Colonic mucosa (tissue), 4 donors: ENCODE measurements at regions not wholly inside any gene's neighbourhood (a gene's known extent, or its start where the extent isn't known, plus 50 kb on each side); places are given as distances from the start of the nearest gene placed in this dataset.

Experiments
- DNase-seq: peaks from one replicate; pipeline ENCODE4 v3.0.0-alpha.2; 2020
- H3K27ac ChIP-seq: fragments of 200-600 bp; one replicate; pipeline ENCODE4 v1.8.0; 2021
- H3K27me3 ChIP-seq: fragments of 200-600 bp; one replicate; pipeline ENCODE4 v1.8.0; 2021
- H3K36me3 ChIP-seq: fragments of 200-600 bp; one replicate; pipeline ENCODE4 v1.8.0; 2021
- H3K4me1 ChIP-seq: fragments of 200-600 bp; one replicate; pipeline ENCODE4 v1.8.0; 2021; ENCODE audit warnings: mild to moderate bottlenecking
- H3K4me3 ChIP-seq: fragments of 200-600 bp; one replicate; pipeline ENCODE4 v1.8.0; 2021
- H3K9ac ChIP-seq, 2 donors: one replicate each; pipeline ENCODE4 v1.7.0; 2013; ENCODE audit warnings: control low read depth in 2 of 2, low read depth in 2 of 2, low read length in 2 of 2
- H3K9me3 ChIP-seq: fragments of 200-600 bp; one replicate; pipeline ENCODE4 v1.8.0; 2021
- CTCF ChIP-seq: fragments of 200-600 bp; IDR thresholded peaks from one replicate; pipeline ENCODE4 v1.8.0; 2022; ENCODE audit warnings: antibody characterized with exemption, mild to moderate bottlenecking
- intact Hi-C: fragments of 100-400 bp; cut with DNase I; formaldehyde crosslinking; loops from one replicate; pipeline ENCODE4 v1.14.1; 2022
- donor health status: healthy.
- donor health status: DM: no; HTN: no; CAD: no.
- donor health status: DM: no; HTN: no; CAD: no.

DNA sequence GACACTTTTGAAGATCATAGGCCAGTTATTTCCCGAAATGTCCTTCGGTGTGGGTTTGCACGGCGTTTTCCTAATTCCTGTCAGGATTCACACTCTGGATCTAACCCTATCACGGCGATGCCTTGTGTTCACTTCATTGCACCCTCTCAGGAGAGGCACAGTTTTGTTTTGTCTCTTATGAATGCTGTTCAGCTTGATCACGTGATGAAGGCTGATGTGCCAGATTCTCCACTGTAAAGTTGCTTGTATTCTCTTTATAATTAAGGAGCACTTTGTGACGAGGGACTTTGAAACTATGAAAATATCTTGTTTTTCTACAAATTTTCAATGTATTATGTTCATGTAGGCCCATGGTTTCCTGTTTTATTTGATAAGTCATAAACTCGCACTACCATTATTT lies 568.1 kb downstream of the ACTR3B start:
- H3K36me3 ChIP-seq, result no peaks in the 10 kb centered on the region
- no peaks in the 10 kb centered on the region for H3K9me3 ChIP-seq
- no peak for DNase-seq
- no peaks in the 10 kb centered on the region for H3K4me1 ChIP-seq
- H3K27me3 ChIP-seq, result no peaks in the 10 kb centered on the region
- intact Hi-C loops, result no loop called here
- H3K27ac ChIP-seq, result no peak overlapping the region
- TF ChIP-seq CTCF, result no peak
- no peak overlapping the region for H3K9ac ChIP-seq
- H3K4me3 ChIP-seq, result no peak overlapping the region

DNA sequence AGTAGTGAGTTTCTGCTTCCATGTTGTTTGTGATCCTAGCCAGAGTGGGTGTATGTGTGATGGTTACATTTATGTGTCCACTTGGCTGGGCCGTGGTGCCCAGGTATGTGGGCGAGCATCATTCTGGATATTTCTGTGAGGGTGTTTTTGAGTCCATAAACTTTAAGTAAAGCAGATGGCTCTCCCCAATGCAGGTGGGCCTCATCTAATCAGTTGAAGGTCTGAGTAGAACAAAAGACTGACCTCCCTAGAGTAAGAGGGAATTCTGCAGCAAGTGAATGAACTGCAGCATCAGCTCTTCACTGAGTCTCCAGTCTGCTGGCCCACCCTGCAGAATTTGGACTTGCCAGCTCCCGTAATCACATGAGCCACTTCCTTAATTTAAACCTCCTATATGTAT lies 571.9 kb downstream of the ACTR3B start:
- no peaks in the 10 kb centered on the region for H3K9me3 ChIP-seq
- no peak for DNase-seq
- intact Hi-C loops, result no loop called here
- H3K27ac ChIP-seq, result no peak overlapping the region
- no peaks in the 10 kb centered on the region for H3K4me1 ChIP-seq
- no peaks in the 10 kb centered on the region for H3K27me3 ChIP-seq
- no peak overlapping the region for H3K4me3 ChIP-seq
- H3K36me3 ChIP-seq, result no peaks in the 10 kb centered on the region
- TF ChIP-seq CTCF, result no peak
- H3K9ac ChIP-seq, result no peak overlapping the region

DNA sequence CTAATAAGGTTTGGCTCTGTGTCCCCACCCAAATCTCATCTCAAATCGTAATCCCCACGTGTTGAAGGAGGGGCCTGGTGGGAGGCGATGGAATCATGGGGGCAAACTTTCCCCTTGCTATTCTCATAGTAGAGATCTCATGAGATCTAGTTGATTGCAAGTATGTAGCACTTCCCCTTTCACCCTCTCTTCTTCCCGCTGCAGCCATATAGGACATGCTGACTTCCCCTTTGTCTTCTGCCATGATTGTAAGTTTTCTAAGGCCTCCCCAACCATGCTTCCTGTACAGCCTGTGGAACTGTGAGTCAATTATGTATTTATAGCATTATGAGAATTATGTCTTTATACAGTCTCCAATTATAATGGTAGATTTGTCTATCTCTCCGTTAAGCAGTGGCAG lies 594.5 kb downstream of the ACTR3B start:
- no peak for TF ChIP-seq CTCF
- H3K27ac ChIP-seq, result no peak overlapping the region
- intact Hi-C loops, result no loop called here
- H3K4me3 ChIP-seq, result no peak overlapping the region
- H3K9ac ChIP-seq, result no peak overlapping the region
- H3K9me3 ChIP-seq, result no peaks in the 10 kb centered on the region
- H3K4me1 ChIP-seq, result no peaks in the 10 kb centered on the region
- no peaks in the 10 kb centered on the region for H3K36me3 ChIP-seq
- DNase-seq, result no peak
- no peaks in the 10 kb centered on the region for H3K27me3 ChIP-seq

DNA sequence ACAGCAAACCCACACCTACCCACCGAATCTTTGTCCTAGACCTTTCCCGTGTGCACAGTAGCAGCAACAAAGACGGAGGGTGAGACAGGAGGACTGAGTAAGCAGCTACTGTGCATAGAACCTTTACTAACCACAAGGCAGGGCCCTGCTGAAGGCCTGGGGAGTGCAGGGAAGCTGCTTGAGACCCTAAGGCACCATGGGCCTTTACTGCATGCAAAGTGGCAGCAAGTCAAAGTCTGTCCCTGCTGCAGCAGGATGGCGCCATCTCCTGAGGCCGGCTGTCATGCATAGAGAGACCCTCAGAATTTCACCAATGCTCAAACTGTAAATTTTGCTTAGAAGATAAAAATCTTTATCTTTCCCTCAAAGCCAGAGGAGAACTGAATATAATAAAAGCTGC lies 610.5 kb downstream of the ACTR3B start:
- Histone ChIP-seq H3K4me3 (no peak overlapping the region), H3K9ac (no peak overlapping the region), H3K27ac (no peak overlapping the region), H3K27me3 (no peaks in the 10 kb centered on the region), H3K4me1 (no peaks in the 10 kb centered on the region), H3K9me3 (no peaks in the 10 kb centered on the region), H3K36me3 (no peaks in the 10 kb centered on the region)
- TF ChIP-seq CTCF, result no peak
- intact Hi-C loops, result loop anchor here (10.0 kb wide), 1 partner anchor 465 kb away; no protein-coding TSS in a partner anchor
- no peak for DNase-seq

GRCh38 chr7:153380636-153381035 lies 621.1 kb downstream of the ACTR3B start:
- Histone ChIP-seq H3K4me1 (no peaks in the 10 kb centered on the region), H3K4me3 (no peak overlapping the region), H3K36me3 (no peaks in the 10 kb centered on the region), H3K27ac (no peak overlapping the region), H3K27me3 (no peaks in the 10 kb centered on the region), H3K9me3 (no peaks in the 10 kb centered on the region), H3K9ac (no peak overlapping the region)
- DNase-seq, result no peak
- intact Hi-C loops, result no loop called here
- no peak for TF ChIP-seq CTCF
